B cell (primary cell): ENCODE measurements at regions not wholly inside any gene's neighbourhood (a gene's known extent, or its start where the extent isn't known, plus 50 kb on each side); places are given as distances from the start of the nearest gene placed in this dataset. TPM values are rescaled to one million over a fixed set of nuclear protein-coding genes. Genes with fewer than 3 reads are reported as not detected.

Experiments
- ATAC-seq: fragments of 200-7000 bp; cut with Tn5 transposase; one replicate; pipeline ENCODE4 v1.10.0; 2021; ENCODE audit warnings: low read depth, mild to moderate bottlenecking, moderate number of reproducible peaks, moderate library complexity
- CTCF ChIA-PET: fragments of 350-600 bp; sonication (Branson Sonifier 250); formaldehyde crosslinking; loops from one replicate; lab custom pipeline; 2021; ENCODE audit warnings: antibody characterized with exemption, inconsistent platforms; lab: Charles Lee
- POLR2A ChIA-PET: fragments of 350-600 bp; sonication (Branson Sonifier 250); formaldehyde crosslinking; loops from one replicate; lab custom pipeline; 2021; ENCODE audit warnings: antibody characterized with exemption; lab: Charles Lee
- DNase-seq: peaks from one replicate; pipeline ENCODE4 v3.0.0; 2013
- H2AFZ ChIP-seq: 2 replicates; pipeline ENCODE4 v1.6.1; 2012; ENCODE audit warnings: mild to moderate bottlenecking, low read depth, low read length; ENCODE audit not compliant: insufficient read depth, poor library complexity, severe bottlenecking
- H3K27ac ChIP-seq, 2 donors: 1 replicate in 1 of 2; 2 replicates in 1 of 2; pipeline ENCODE4 v1.5.1; 2012 to 2013; ENCODE audit warnings: low read length in 2 of 2, mild to moderate bottlenecking in 2 of 2, moderate library complexity in 1 of 2
- H3K27me3 ChIP-seq, 4 experiments: fragments of 200-600 bp in 1 of 4; sonication (generic) in 1 of 4; replicated peaks in 1 of 4; 1 replicate in 2 of 4; 2 replicates in 2 of 4; pipeline versions ENCODE4 v1.6.1 to v1.7.0; 2013 to 2016; ENCODE audit warnings: low read length in 3 of 4, mild to moderate bottlenecking in 2 of 4, mixed read lengths in 1 of 4, moderate library complexity in 1 of 4; ENCODE audit not compliant: insufficient read depth in 4 of 4, control insufficient read depth in 3 of 4; ENCODE audit errors: control extremely low read depth in 1 of 4
- H3K36me3 ChIP-seq, 2 experiments: replicated peaks in 1 of 2; 1 replicate in 1 of 2; 2 replicates in 1 of 2; pipeline versions ENCODE4 v1.6.1 to v1.7.1; 2013; ENCODE audit warnings: low read length in 1 of 2; ENCODE audit not compliant: insufficient read depth in 2 of 2, control insufficient read depth in 1 of 2; ENCODE audit errors: control extremely low read depth in 1 of 2, extremely low read depth in 1 of 2
- H3K4me1 ChIP-seq, 2 donors: fragments of 200-600 bp in 1 of 2; sonication (generic) in 1 of 2; 1 replicate in 1 of 2; 2 replicates in 1 of 2; pipeline versions ENCODE4 v1.5.1 to v1.6.1; 2013 to 2017; ENCODE audit warnings: low read length in 2 of 2; ENCODE audit not compliant: control insufficient read depth in 2 of 2, insufficient read depth in 2 of 2
- H3K4me2 ChIP-seq: replicated peaks from 2 replicates; pipeline ENCODE3; 2012; ENCODE audit warnings: mild to moderate bottlenecking, low read depth, low read length; ENCODE audit not compliant: poor library complexity, severe bottlenecking
- H3K4me3 ChIP-seq, 5 experiments: fragments of 200-600 bp in 1 of 5; sonication (generic) in 1 of 5; 1 replicate in 3 of 5; 2 replicates in 2 of 5; pipeline versions ENCODE4 v1.5.1 to v1.7.0; 2011 to 2016; ENCODE audit warnings: low read length in 4 of 5, mild to moderate bottlenecking in 4 of 5, low read depth in 2 of 5, control low read depth in 1 of 5, moderate library complexity in 1 of 5; ENCODE audit not compliant: insufficient read depth in 1 of 5; ENCODE audit errors: control extremely low read depth in 1 of 5, extremely low read depth in 1 of 5
- H3K79me2 ChIP-seq: fragments of 200-600 bp; sonication (generic); one replicate; pipeline ENCODE4 v1.6.0; 2016; ENCODE audit warnings: low read length; ENCODE audit not compliant: control insufficient read depth, insufficient read depth
- H3K9ac ChIP-seq: fragments of 200-600 bp; sonication (generic); 2 replicates; pipeline ENCODE4 v1.6.1; 2017; ENCODE audit warnings: mild to moderate bottlenecking, low read length, moderate library complexity
- H3K9me3 ChIP-seq, 3 donors: one replicate each; pipeline versions ENCODE4 v1.6.1 to v1.7.1; 2013; ENCODE audit warnings: low read length in 2 of 3; ENCODE audit not compliant: control insufficient read depth in 2 of 3, insufficient read depth in 1 of 3; ENCODE audit errors: control extremely low read depth in 1 of 3
- H4K20me1 ChIP-seq: 2 replicates; pipeline ENCODE4 v1.6.0; 2012; ENCODE audit warnings: mild to moderate bottlenecking, low read length; ENCODE audit not compliant: insufficient read depth, control insufficient read depth, poor library complexity, severe bottlenecking
- H3K27ac Mint-ChIP-seq: one replicate; pipeline ENCODE4 v1.8.0; 2021; ENCODE audit warnings: mixed read lengths
- H3K27me3 Mint-ChIP-seq: one replicate; pipeline ENCODE4 v1.8.0; 2021; ENCODE audit warnings: mixed read lengths
- H3K4me1 Mint-ChIP-seq: one replicate; pipeline ENCODE4 v1.8.0; 2021; ENCODE audit warnings: mixed read lengths
- H3K4me3 Mint-ChIP-seq: one replicate; pipeline ENCODE4 v1.8.0; 2021; ENCODE audit warnings: mixed read lengths
- H3K9me3 Mint-ChIP-seq: one replicate; pipeline ENCODE4 v1.8.0; 2022; ENCODE audit warnings: mixed read lengths; ENCODE audit not compliant: insufficient read depth
- CTCF ChIP-seq: fragments of 200-600 bp; IDR thresholded peaks from one replicate; pipeline ENCODE4 v1.8.0; 2022; ENCODE audit warnings: antibody characterized with exemption, mild to moderate bottlenecking
- EZH2 ChIP-seq: IDR thresholded peaks from 2 replicates; pipeline ENCODE4 v1.6.1; 2012; ENCODE audit warnings: borderline replicate concordance, low read depth, mild to moderate bottlenecking, moderate library complexity, low read length; ENCODE audit not compliant: insufficient read depth, poor library complexity, severe bottlenecking
- WGBS: methylation state at CpG from one replicate; pipeline ENCODE4 v1.1.5; 2013; ENCODE audit warnings: missing lambda C conversion rate; ENCODE audit not compliant: insufficient coverage; 5-methylcytosine and 5-hydroxymethylcytosine counted together
- intact Hi-C: fragments of 100-400 bp; cut with micrococcal nuclease; formaldehyde crosslinking; loops from one replicate; pipeline ENCODE4 v1.10.0; 2022
- small RNA-seq: library from RNA; depleted of rRNA; stranded (forward); fragments of <200 nt; gene quantifications from one replicate; pipeline ENCODE3, GENCODE V24; 2012; ENCODE audit warnings: low replicate concordance, low read depth; ENCODE audit not compliant: insufficient read length

GRCh38 chr5:157911568-157911967, 52.6 kb upstream of the CLINT1 start:
- DNase-seq (no peak), ATAC-seq (no peak)
- no peak for TF ChIP-seq CTCF
- no peak for TF ChIP-seq EZH2
- Histone ChIP-seq H4K20me1 (no peaks in the 10 kb centered on the region), H3K27ac (no peak overlapping the region), H3K4me2 (no peak overlapping the region), H3K4me1 (peaks cover 10 to 11% of the 10 kb centered on the region in 2 donors), H3K4me3 (no peak overlapping the region), H3K9ac (no peak overlapping the region), H3K36me3 (no peaks in the 10 kb centered on the region), H3K27me3 (no peaks in the 10 kb centered on the region), H3K79me2 (no peaks in the 10 kb centered on the region), H3K9me3 (no peaks in the 10 kb centered on the region), H2AFZ (no peak overlapping the region)
- intact Hi-C loops: no loop called here
- Mint-ChIP-seq H3K4me3 (no peak overlapping the region), H3K27me3 (no peaks in the 10 kb centered on the region), H3K9me3 (no peaks in the 10 kb centered on the region), H3K27ac (peak overlapping the region; percentile 37), H3K4me1 (peaks cover 8% of the 10 kb centered on the region)
- POLR2A ChIA-PET: no interaction called here
- WGBS: 95% methylated on average over 4 of the region's 12 CpGs
- CTCF ChIA-PET: no interaction called here

Small RNA genes lying in the stretch of these regions (small RNA-seq; reads per million reads assigned to genes)
- not detected for gene AC091979.2
- 1.5 reads per million for gene RNU2-48P
